GM19023 (cell line): ENCODE measurements at regions not wholly inside any gene's neighbourhood (a gene's known extent, or its start where the extent isn't known, plus 50 kb on each side); places are given as distances from the start of the nearest gene placed in this dataset.
"Not testable (repeated sequence)": the region's sequence is repeated elsewhere in the genome, so short reads cannot be mapped to it uniquely, and the experiment has no call there.

Source experiments
- ATAC-seq: cut with Tn5 transposase; IDR thresholded peaks from one replicate; pipeline ENCODE4 v1.9.1; 2021; ENCODE audit warnings: mild to moderate bottlenecking, moderate library complexity; ENCODE audit not compliant: unreplicated experiment

DNA sequence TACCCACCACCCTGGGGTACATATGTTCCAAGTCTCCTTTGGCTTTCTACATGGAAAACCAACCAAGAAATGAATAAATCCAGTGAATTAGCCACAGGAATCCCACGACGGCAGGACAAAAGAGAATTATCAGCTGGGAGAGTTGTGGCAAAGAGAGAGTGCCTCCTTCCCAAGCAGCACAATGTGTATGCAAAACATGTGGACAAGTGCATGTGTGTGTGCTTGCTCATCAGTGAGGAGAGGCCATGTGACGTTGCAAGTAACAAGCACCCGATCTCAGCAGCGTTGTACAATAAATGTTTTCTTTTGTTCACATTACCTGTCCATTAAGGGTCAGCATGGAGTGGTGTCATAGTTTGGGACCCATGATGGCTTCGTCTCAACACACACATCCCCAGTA lies 50.0 kb upstream of the EMX2 start:
- ATAC-seq: no peak

GRCh38 chr10:117488004-117488403 lies 54.5 kb upstream of the EMX2 start:
- ATAC-seq: no peak

GRCh38 chr10:117486606-117487005 lies 55.9 kb upstream of the EMX2 start:
- ATAC-seq: no peak

- no peak for ATAC-seq
Observed at GRCh38 chr10:117483056-117483590, 59.4 kb upstream of the EMX2 start.

GRCh38 chr10:117481011-117481410 lies 61.5 kb upstream of the EMX2 start:
- ATAC-seq: not testable (repeated sequence)

GRCh38 chr10:117480097-117480496 lies 62.4 kb upstream of the EMX2 start:
- no peak for ATAC-seq

GRCh38 chr10:117477961-117478670 lies 64.4 kb upstream of the EMX2 start:
- ATAC-seq: no peak

GRCh38 chr10:117477211-117477947 lies 65.2 kb upstream of the EMX2 start:
- no peak for ATAC-seq

GRCh38 chr10:117476716-117477115 lies 65.8 kb upstream of the EMX2 start:
- no peak for ATAC-seq

DNA sequence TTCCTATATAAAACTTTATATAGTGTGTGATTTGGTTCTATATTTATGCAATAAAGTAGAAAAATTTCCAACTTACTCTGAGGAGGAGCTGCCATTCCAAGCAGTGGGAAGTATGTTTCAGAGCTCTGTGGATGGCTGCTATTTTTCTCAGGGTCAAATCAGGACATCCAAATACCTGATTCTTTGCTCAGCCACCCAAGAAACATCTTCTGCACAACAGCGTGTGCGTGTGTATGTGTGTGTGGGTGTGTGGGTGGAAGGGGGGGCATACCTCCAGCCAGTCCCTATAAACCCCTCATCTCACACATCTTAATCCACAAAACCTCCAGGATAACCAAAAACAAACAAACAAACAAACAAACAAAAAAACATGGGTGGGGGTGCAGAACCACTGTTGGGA lies 66.3 kb upstream of the EMX2 start:
- ATAC-seq: no peak

- peak; percentile 85 for ATAC-seq
Observed at GRCh38 chr10:117472872-117473271, 69.7 kb upstream of the EMX2 start.

DNA sequence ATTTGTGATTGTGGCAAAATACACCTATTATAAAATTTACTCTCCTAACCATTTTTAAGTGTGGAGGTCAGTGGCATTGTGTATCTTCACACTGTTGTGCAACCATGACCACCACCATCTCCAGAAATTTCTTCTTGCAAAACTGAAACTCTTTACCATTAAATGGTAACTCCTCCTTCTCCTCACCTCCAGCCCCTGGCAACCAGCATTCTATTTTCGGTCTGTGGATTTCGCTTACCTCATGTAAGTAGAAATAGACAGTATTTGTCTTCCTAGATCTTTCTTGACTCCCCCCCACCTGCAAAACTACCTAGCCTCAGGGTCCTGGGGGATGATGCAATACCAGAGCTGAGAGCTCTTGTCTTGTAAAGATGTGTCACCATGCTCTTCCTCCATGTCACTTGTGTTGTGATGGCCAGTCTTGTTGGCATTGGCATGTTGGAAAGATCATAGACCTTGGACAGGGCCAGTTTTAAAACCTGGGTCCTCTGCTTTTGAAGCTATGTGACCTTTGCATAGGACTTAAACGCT lies 71.1 kb upstream of the EMX2 start:
- no peak for ATAC-seq

GRCh38 chr10:117470733-117471132 lies 71.8 kb upstream of the EMX2 start:
- no peak for ATAC-seq

DNA sequence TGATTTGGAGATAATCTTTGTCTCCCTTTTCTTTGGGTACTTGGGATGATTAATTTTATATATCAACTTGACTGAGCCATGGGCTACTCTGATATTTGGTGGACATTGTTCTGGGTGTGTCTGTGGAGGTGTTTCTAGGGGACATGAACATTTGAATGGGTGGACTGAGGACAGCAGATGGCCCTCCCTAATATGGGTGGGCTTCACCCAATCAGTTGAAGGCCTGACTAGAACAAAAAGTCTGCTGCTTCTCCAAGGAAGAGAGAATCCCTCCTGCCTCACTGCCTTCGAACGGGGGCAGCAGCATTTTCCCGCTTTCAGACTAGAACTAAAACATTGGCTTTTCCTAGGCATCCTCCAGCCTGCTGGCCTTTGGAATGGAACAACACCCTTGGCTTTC lies 73.9 kb upstream of the EMX2 start:
- ATAC-seq: no peak

DNA sequence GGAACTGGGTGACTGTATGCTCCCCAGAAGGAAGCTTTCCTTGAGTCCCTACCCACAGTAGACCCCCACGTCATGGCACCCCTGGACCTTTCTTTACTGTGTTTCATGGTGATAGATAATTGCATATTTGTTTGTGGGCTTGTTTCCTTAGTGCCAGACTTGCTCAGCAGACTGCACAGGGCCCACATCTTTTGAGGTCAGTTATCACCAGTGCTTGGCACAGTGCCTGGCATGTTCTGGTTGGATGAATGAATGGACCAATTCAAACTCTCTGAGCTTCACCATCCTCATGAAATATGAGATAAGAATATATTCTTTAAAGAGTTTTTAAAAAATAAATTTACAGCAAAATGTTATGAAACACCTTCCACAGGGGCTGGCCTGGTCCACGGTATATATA lies 78.4 kb upstream of the EMX2 start:
- no peak for ATAC-seq

DNA sequence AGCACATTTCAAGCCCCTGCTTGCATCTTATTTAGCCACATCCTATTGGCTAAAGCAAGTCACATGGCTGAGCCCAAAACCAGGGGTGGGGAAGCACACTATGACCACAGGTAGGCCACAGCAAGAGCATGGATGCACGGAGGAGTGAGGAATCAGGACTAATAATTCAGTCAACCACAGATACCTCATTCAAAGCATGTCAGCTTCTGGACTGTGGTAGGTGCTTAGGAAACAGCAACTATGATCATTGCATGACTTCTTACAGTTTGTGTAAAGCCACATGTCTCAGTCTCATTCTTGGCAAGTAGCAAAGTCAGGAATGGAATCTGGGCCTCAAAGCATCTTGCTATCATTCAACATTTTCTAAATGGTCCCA lies 79.0 kb upstream of the EMX2 start:
- ATAC-seq: no peak

- no peak for ATAC-seq
Observed at GRCh38 chr10:117462816-117463544, 79.6 kb upstream of the EMX2 start.

GRCh38 chr10:117462424-117462792 lies 80.1 kb upstream of the EMX2 start:
- no peak for ATAC-seq

GRCh38 chr10:117461766-117462423 lies 80.7 kb upstream of the EMX2 start:
- ATAC-seq: no peak

DNA sequence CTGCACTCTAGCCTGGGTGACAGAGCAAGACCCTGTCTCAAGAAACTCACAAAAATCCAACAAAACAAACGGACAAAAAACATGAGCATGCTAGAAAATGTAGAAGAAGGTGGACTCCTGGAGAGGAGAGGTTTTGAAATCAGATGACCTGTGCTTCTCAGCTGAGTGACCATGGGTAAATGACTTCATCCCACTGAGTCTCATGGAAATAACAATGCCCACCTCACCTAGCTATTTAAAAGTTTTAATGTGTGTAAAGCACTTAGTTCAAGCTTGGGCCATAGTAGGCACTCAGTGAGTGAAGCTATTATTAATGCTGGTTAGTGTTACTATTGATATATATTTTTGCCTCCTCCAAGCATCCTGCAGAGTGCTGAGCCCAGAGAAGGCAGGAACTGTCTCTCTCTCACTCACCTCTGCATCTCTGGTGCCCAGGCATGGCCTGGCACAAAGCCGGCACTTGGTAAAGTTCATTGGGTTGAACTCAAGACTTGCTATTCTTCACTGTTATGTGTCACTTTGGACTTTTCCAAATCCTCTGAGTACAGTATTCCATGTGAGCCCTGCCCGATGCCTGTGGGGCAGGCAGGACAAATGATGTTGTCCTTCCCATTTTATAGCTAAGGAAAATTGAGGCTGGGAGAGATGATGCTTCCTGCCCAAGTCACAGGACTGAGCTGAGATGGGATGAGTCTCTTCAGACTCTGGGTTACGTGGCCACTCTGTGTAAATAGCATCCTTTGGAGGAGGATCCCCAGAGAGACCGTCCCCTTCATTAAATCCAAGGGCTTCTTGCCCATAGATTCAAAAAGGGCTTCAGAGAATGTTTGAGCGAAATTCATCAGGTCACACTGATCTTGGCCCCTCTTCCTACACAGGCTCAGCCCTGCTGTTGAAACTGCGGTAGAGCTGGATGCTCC lies 81.4 kb upstream of the EMX2 start:
- no peak for ATAC-seq
